IPS DF 4.7 (cell line): ENCODE measurements at regions not wholly inside any gene's neighbourhood (a gene's known extent, or its start where the extent isn't known, plus 50 kb on each side); places are given as distances from the start of the nearest gene placed in this dataset.
"Not testable (repeated sequence)": the region's sequence is repeated elsewhere in the genome, so short reads cannot be mapped to it uniquely, and the experiment has no call there.

Source experiments
- DNase-seq: peaks from one replicate; pipeline ENCODE4 v3.0.0-alpha.2; 2013; ENCODE audit warnings: low spot score; ENCODE audit errors: extremely low read depth

GRCh38 chr13:104943331-104943730, 1592.1 kb downstream of the EFNB2 start:
- no peak for DNase-seq

GRCh38 chr13:104937881-104938280, 1597.6 kb downstream of the EFNB2 start:
- no peak for DNase-seq

GRCh38 chr13:104936304-104936703, 1599.2 kb downstream of the EFNB2 start:
- no peak for DNase-seq

GRCh38 chr13:104920513-104920912, 1614.9 kb downstream of the EFNB2 start:
- not testable (repeated sequence) for DNase-seq

GRCh38 chr13:104920091-104920490, 1615.4 kb downstream of the EFNB2 start:
- no peak for DNase-seq

- DNase-seq: no peak
These were observed 1635.2 kb downstream of the EFNB2 start for GRCh38 chr13:104900191-104900817.

- DNase-seq: no peak
These were observed 1637.0 kb downstream of the EFNB2 start for GRCh38 chr13:104898484-104898883.

GRCh38 chr13:104895521-104895920, 1639.9 kb downstream of the EFNB2 start:
- no peak for DNase-seq

GRCh38 chr13:104875038-104875754, 1660.3 kb downstream of the EFNB2 start:
- DNase-seq: no peak

GRCh38 chr13:104872153-104872552, 1663.3 kb downstream of the EFNB2 start:
- DNase-seq: no peak

GRCh38 chr13:104871456-104871855, 1664.0 kb downstream of the EFNB2 start:
- no peak for DNase-seq

GRCh38 chr13:104869501-104869900, 1666.0 kb downstream of the EFNB2 start:
- DNase-seq: no peak

GRCh38 chr13:104868806-104869205, 1666.7 kb downstream of the EFNB2 start:
- no peak for DNase-seq

GRCh38 chr13:104855581-104855980, 1679.9 kb downstream of the EFNB2 start:
- DNase-seq: no peak

- no peak for DNase-seq
These were observed 1680.8 kb downstream of the EFNB2 start for GRCh38 chr13:104854698-104855097.

- no peak for DNase-seq
These were observed 1681.5 kb downstream of the EFNB2 start for GRCh38 chr13:104854007-104854406.

- no peak for DNase-seq
These were observed 1687.5 kb downstream of the EFNB2 start for GRCh38 chr13:104847922-104848321.

GRCh38 chr13:104843401-104843800, 1692.1 kb downstream of the EFNB2 start:
- DNase-seq: no peak

- DNase-seq: no peak
These were observed 1694.4 kb downstream of the EFNB2 start for GRCh38 chr13:104841110-104841509.

- DNase-seq: no peak
These were observed 1697.7 kb downstream of the EFNB2 start for GRCh38 chr13:104837756-104838155.

- DNase-seq: no peak
These were observed 1702.2 kb downstream of the EFNB2 start for GRCh38 chr13:104833221-104833620.

GRCh38 chr13:104832231-104832630, 1703.2 kb downstream of the EFNB2 start:
- DNase-seq: no peak

GRCh38 chr13:104831831-104832230, 1703.6 kb downstream of the EFNB2 start:
- no peak for DNase-seq
